Mesenchymal stem cell (in vitro differentiated cells and primary cell): ENCODE measurements at regions not wholly inside any gene's neighbourhood (a gene's known extent, or its start where the extent isn't known, plus 50 kb on each side); places are given as distances from the start of the nearest gene placed in this dataset.

Experiments
- DNase-seq: peaks from one replicate; pipeline ENCODE4 v3.0.0-alpha.2; 2013
- H2AFZ ChIP-seq: one replicate; pipeline ENCODE4 v1.6.1; 2013; ENCODE audit warnings: low read depth, mild to moderate bottlenecking, control low read depth, inconsistent platforms, low read length, moderate library complexity
- H2AK5ac ChIP-seq: 2 replicates; pipeline ENCODE4 v1.6.1; 2013; ENCODE audit warnings: low read length, moderate library complexity, mild to moderate bottlenecking, inconsistent platforms; ENCODE audit not compliant: severe bottlenecking
- H2BK120ac ChIP-seq: one replicate; pipeline ENCODE4 v1.6.1; 2013; ENCODE audit warnings: low read depth, mild to moderate bottlenecking, inconsistent platforms, low read length, moderate library complexity
- H2BK12ac ChIP-seq, 2 experiments: one replicate each; pipeline ENCODE4 v1.6.1; 2013; ENCODE audit warnings: inconsistent platforms in 2 of 2, low read length in 2 of 2, mild to moderate bottlenecking in 2 of 2, moderate library complexity in 2 of 2, control low read depth in 1 of 2
- H2BK15ac ChIP-seq: one replicate; pipeline ENCODE4 v1.6.1; 2013; ENCODE audit warnings: mild to moderate bottlenecking, low read depth, inconsistent platforms; ENCODE audit not compliant: poor library complexity, severe bottlenecking
- H2BK5ac ChIP-seq: 2 replicates; pipeline ENCODE4 v1.6.1; 2013; ENCODE audit warnings: low read depth, mild to moderate bottlenecking, low read length, control low read depth, inconsistent platforms; ENCODE audit not compliant: poor library complexity, severe bottlenecking
- H3K14ac ChIP-seq, 2 experiments: one replicate each; pipeline ENCODE4 v1.6.1; 2013; ENCODE audit warnings: inconsistent platforms in 2 of 2, low read length in 2 of 2, control low read depth in 1 of 2, mild to moderate bottlenecking in 1 of 2, moderate library complexity in 1 of 2
- H3K18ac ChIP-seq, 2 experiments: one replicate each; pipeline ENCODE4 v1.6.1; 2013; ENCODE audit warnings: inconsistent platforms in 2 of 2, low read length in 2 of 2, control low read depth in 1 of 2, low read depth in 1 of 2, mild to moderate bottlenecking in 1 of 2
- H3K23ac ChIP-seq, 2 experiments: one replicate each; pipeline ENCODE4 v1.6.1; 2013; ENCODE audit warnings: inconsistent platforms in 2 of 2, low read length in 2 of 2, mild to moderate bottlenecking in 2 of 2, moderate library complexity in 2 of 2, control low read depth in 1 of 2
- H3K27ac ChIP-seq: 2 replicates; pipeline ENCODE4 v1.5.1; 2013; ENCODE audit warnings: mild to moderate bottlenecking, moderate library complexity, low read length, control low read depth, inconsistent platforms; ENCODE audit not compliant: poor library complexity, severe bottlenecking
- H3K27me3 ChIP-seq, 2 experiments: 2 replicates each; pipeline versions ENCODE4 v1.6.1 to v1.7.0; 2013; ENCODE audit warnings: low read length in 2 of 2, mild to moderate bottlenecking in 2 of 2, moderate library complexity in 2 of 2, control low read depth in 1 of 2, inconsistent platforms in 1 of 2; ENCODE audit not compliant: control insufficient read depth in 1 of 2, insufficient read depth in 1 of 2
- H3K36me3 ChIP-seq, 2 experiments: 2 replicates each; pipeline versions ENCODE4 v1.6.1 to v1.7.0; 2013; ENCODE audit warnings: low read length in 2 of 2, control low read depth in 1 of 2, inconsistent platforms in 1 of 2, low read depth in 1 of 2, mild to moderate bottlenecking in 1 of 2; ENCODE audit not compliant: insufficient read depth in 2 of 2, control insufficient read depth in 1 of 2
- H3K4ac ChIP-seq, 2 experiments: one replicate each; pipeline ENCODE4 v1.6.1; 2013; ENCODE audit warnings: inconsistent platforms in 2 of 2, low read length in 2 of 2, mild to moderate bottlenecking in 2 of 2, moderate library complexity in 2 of 2, control low read depth in 1 of 2, low read depth in 1 of 2
- H3K4me1 ChIP-seq: 2 replicates; pipeline ENCODE4 v1.6.1; 2013; ENCODE audit warnings: low read depth, low read length, control low read depth; ENCODE audit not compliant: control insufficient read depth, insufficient read depth
- H3K4me2 ChIP-seq: 2 replicates; pipeline ENCODE4 v1.6.1; 2013; ENCODE audit warnings: low read length, mild to moderate bottlenecking, inconsistent platforms; ENCODE audit not compliant: poor library complexity, severe bottlenecking
- H3K4me3 ChIP-seq, 2 experiments: 2 replicates each; pipeline versions ENCODE4 v1.5.1 to v1.7.0; 2013; ENCODE audit warnings: low read length in 2 of 2, mild to moderate bottlenecking in 2 of 2, control low read depth in 1 of 2, low read depth in 1 of 2; ENCODE audit not compliant: insufficient read depth in 1 of 2
- H3K79me1 ChIP-seq: replicated peaks from 2 replicates; pipeline ENCODE4 v1.6.1; 2013; ENCODE audit warnings: mild to moderate bottlenecking, control low read depth, low read length, inconsistent platforms; ENCODE audit not compliant: poor library complexity, severe bottlenecking
- H3K9ac ChIP-seq: 2 replicates; pipeline ENCODE4 v1.7.0; 2013; ENCODE audit warnings: mild to moderate bottlenecking, low read length, moderate library complexity
- H3K9me3 ChIP-seq: 2 replicates; pipeline ENCODE4 v1.7.0; 2013; ENCODE audit warnings: mild to moderate bottlenecking, low read length; ENCODE audit not compliant: control insufficient read depth
- H4K8ac ChIP-seq: one replicate; pipeline ENCODE4 v1.6.1; 2013; ENCODE audit warnings: inconsistent platforms, mild to moderate bottlenecking, low read length, moderate library complexity
- H4K91ac ChIP-seq: one replicate; pipeline ENCODE4 v1.6.1; 2013; ENCODE audit warnings: mild to moderate bottlenecking, low read length, inconsistent platforms
- WGBS: methylation state at CpG from one replicate; pipeline ENCODE4 v1.1.7; 2013; ENCODE audit warnings: mixed read lengths; 5-methylcytosine and 5-hydroxymethylcytosine counted together

DNA sequence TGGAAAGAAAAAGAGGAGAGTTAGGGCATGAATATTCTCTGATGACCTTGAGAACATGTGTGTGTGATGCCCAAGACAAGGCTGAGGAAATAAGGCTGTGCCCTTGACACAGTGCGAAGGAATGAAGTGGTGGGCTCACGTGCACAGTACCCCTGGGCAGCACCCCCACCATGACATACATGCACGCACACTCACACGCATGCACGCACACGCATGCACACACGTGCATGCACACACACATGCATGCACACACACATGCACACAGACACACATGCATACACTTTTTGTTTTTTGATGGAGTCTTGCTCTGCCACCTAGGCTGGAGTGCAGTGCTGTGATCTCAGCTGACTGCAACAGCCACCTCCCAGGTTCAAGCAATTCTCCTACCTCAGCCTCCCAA lies 118.1 kb downstream of the GATA3 start:
- H2AK5ac ChIP-seq: no peak overlapping the region
- H3K36me3 ChIP-seq: no peaks in the 10 kb centered on the region
- no peak for DNase-seq
- no peak overlapping the region for H3K27ac ChIP-seq
- no peak overlapping the region for H3K23ac ChIP-seq
- no peak overlapping the region for H3K4ac ChIP-seq
- peak overlapping the region in 1 of 2 experiments; percentile 8 for H3K14ac ChIP-seq
- H2BK12ac ChIP-seq: no peak overlapping the region
- H3K9me3 ChIP-seq: peaks cover 17% of the 10 kb centered on the region
- no peaks in the 10 kb centered on the region for H3K79me1 ChIP-seq
- H3K4me1 ChIP-seq: no peaks in the 10 kb centered on the region
- H4K8ac ChIP-seq: no peak overlapping the region
- no peak overlapping the region for H2AFZ ChIP-seq
- no peak overlapping the region for H3K4me3 ChIP-seq
- H3K9ac ChIP-seq: no peak overlapping the region
- no peak overlapping the region for H2BK5ac ChIP-seq
- H2BK120ac ChIP-seq: no peak overlapping the region
- no peak overlapping the region for H2BK15ac ChIP-seq
- no peak overlapping the region for H4K91ac ChIP-seq
- no peak overlapping the region for H3K4me2 ChIP-seq
- no peaks in the 10 kb centered on the region for H3K27me3 ChIP-seq
- 96% methylated on average over 7 of the region's 7 CpGs for WGBS
- H3K18ac ChIP-seq: no peak overlapping the region

- H2BK15ac ChIP-seq: no peak overlapping the region
Observed at GRCh38 chr10:8173243-8173865, 118.9 kb downstream of the GATA3 start.

DNA sequence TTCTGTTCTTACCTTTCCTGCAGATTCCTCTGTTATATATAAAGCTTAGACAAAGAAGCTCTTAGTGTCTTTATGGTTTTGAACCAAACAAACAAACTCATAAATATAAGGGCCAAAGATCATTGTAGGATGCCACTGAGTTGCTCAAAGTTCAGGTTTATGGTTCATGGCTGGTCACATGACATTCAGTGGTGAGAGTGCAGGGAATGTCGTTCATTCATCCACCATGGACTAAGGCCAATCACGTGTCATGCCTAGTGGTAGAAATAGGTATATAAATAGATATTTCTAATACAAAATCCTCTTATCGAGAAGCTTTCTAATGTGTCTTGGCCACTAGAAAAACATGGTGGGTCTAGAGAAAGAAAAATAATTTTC lies 119.4 kb downstream of the GATA3 start:
- no peak overlapping the region for H2BK12ac ChIP-seq
- H4K91ac ChIP-seq: no peak overlapping the region
- no peak overlapping the region for H2BK15ac ChIP-seq
- H3K18ac ChIP-seq: no peak overlapping the region
- no peak overlapping the region for H3K4ac ChIP-seq
- no peak overlapping the region for H3K23ac ChIP-seq
- peaks cover 12% of the 10 kb centered on the region for H3K9me3 ChIP-seq
- no peak overlapping the region for H2BK5ac ChIP-seq
- H2AFZ ChIP-seq: no peak overlapping the region
- H3K4me1 ChIP-seq: no peaks in the 10 kb centered on the region
- no peak overlapping the region for H3K4me3 ChIP-seq
- H3K4me2 ChIP-seq: no peak overlapping the region
- H3K79me1 ChIP-seq: no peaks in the 10 kb centered on the region
- H3K27ac ChIP-seq: no peak overlapping the region
- no peak overlapping the region for H2AK5ac ChIP-seq
- no peaks in the 10 kb centered on the region for H3K27me3 ChIP-seq
- no peak overlapping the region for H3K9ac ChIP-seq
- WGBS: 100% methylated on average over 1 of the region's 3 CpGs
- no peaks in the 10 kb centered on the region for H3K36me3 ChIP-seq
- H2BK120ac ChIP-seq: no peak overlapping the region
- H4K8ac ChIP-seq: no peak overlapping the region
- DNase-seq: no peak
- no peak overlapping the region for H3K14ac ChIP-seq

More at GRCh38 chr10:8173243-8173865, 118.9 kb downstream of the GATA3 start:
- no peak overlapping the region for H3K4me2 ChIP-seq
- WGBS: 82% methylated on average over 3 of the region's 4 CpGs
- no peak overlapping the region for H3K9ac ChIP-seq
- H3K18ac ChIP-seq: no peak overlapping the region
- H2AFZ ChIP-seq: no peak overlapping the region
- no peak for DNase-seq
- no peak overlapping the region for H2BK120ac ChIP-seq
- no peak overlapping the region for H3K23ac ChIP-seq
- H3K27me3 ChIP-seq: no peaks in the 10 kb centered on the region
- H3K27ac ChIP-seq: no peak overlapping the region
- H3K4ac ChIP-seq: no peak overlapping the region
- H4K8ac ChIP-seq: no peak overlapping the region
- no peak overlapping the region for H3K14ac ChIP-seq
- peaks cover 17% of the 10 kb centered on the region for H3K9me3 ChIP-seq
- H3K36me3 ChIP-seq: no peaks in the 10 kb centered on the region
- no peak overlapping the region for H4K91ac ChIP-seq
- H2BK12ac ChIP-seq: no peak overlapping the region
- H3K79me1 ChIP-seq: no peaks in the 10 kb centered on the region
- no peak overlapping the region for H2AK5ac ChIP-seq
- H2BK5ac ChIP-seq: no peak overlapping the region
- no peaks in the 10 kb centered on the region for H3K4me1 ChIP-seq
- H3K4me3 ChIP-seq: no peak overlapping the region

DNA sequence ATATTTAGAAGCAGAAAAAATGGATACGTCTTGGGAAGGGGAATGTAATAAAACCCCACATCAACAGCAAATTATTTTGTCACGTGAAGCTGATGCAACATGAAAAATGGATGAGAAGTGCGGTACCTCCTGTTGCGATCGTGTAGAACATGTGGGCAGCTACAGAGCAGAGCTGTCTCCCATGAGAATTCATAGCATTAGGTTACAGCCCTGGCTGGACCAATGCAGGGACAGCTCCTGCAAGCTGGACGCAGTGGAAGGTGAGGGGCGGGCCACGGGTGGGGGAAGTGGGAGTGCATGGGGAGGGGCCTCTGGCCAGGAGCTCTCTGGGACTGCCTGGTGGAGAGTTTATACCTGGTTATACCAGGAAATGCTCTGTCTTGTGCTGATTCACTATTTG lies 120.3 kb downstream of the GATA3 start:
- no peak overlapping the region for H3K9ac ChIP-seq
- H3K4me1 ChIP-seq: no peaks in the 10 kb centered on the region
- no peak overlapping the region for H3K23ac ChIP-seq
- no peaks in the 10 kb centered on the region for H3K36me3 ChIP-seq
- no peak overlapping the region for H2BK15ac ChIP-seq
- H2BK120ac ChIP-seq: no peak overlapping the region
- no peak overlapping the region for H3K27ac ChIP-seq
- no peak overlapping the region for H3K4ac ChIP-seq
- H3K27me3 ChIP-seq: no peaks in the 10 kb centered on the region
- H3K79me1 ChIP-seq: no peaks in the 10 kb centered on the region
- peaks cover 9% of the 10 kb centered on the region for H3K9me3 ChIP-seq
- H3K14ac ChIP-seq: no peak overlapping the region
- no peak overlapping the region for H2BK12ac ChIP-seq
- H2BK5ac ChIP-seq: no peak overlapping the region
- no peak overlapping the region for H2AK5ac ChIP-seq
- DNase-seq: no peak
- H4K8ac ChIP-seq: no peak overlapping the region
- no peak overlapping the region for H2AFZ ChIP-seq
- H4K91ac ChIP-seq: no peak overlapping the region
- H3K4me3 ChIP-seq: no peak overlapping the region
- no peak overlapping the region for H3K18ac ChIP-seq
- no peak overlapping the region for H3K4me2 ChIP-seq
- WGBS: 71% methylated on average over 8 of the region's 8 CpGs
